Mucosa of descending colon (tissue), 3 donors: ENCODE measurements at regions not wholly inside any gene's neighbourhood (a gene's known extent, or its start where the extent isn't known, plus 50 kb on each side); places are given as distances from the start of the nearest gene placed in this dataset.

Source experiments
- ATAC-seq: fragments of 200-7000 bp; cut with Tn5 transposase; one replicate; pipeline ENCODE4 v1.9.1; 2020; ENCODE audit warnings: mild to moderate bottlenecking, moderate library complexity
- DNase-seq, 3 donors: peaks; one replicate each; pipeline ENCODE4 v3.0.0-alpha.2; 2020
- H3K36me3 ChIP-seq: fragments of 200-600 bp; one replicate; pipeline ENCODE4 v1.8.0; 2021; ENCODE audit warnings: low read depth, mild to moderate bottlenecking
- H3K4me1 ChIP-seq: fragments of 200-600 bp; one replicate; pipeline ENCODE4 v1.8.0; 2021; ENCODE audit warnings: low read depth, mild to moderate bottlenecking
- H3K4me3 ChIP-seq: fragments of 200-600 bp; one replicate; pipeline ENCODE4 v1.8.0; 2021; ENCODE audit warnings: mild to moderate bottlenecking
- H3K9me3 ChIP-seq: fragments of 200-600 bp; one replicate; pipeline ENCODE4 v1.8.0; 2021; ENCODE audit warnings: mild to moderate bottlenecking
- intact Hi-C, 2 donors: fragments of 100-400 bp; cut with DNase I in 1 of 2; cut with micrococcal nuclease in 1 of 2; formaldehyde crosslinking; loops; one replicate each; pipeline versions ENCODE4 v1.11.0 to v1.11.1; 2022; cut with DNase I, micrococcal nuclease
- TF ChIP-seq, protein P1 (sequence below): fragments of 200-600 bp; IDR thresholded peaks from one replicate; pipeline ENCODE4 v1.8.0; 2022; ENCODE audit warnings: antibody characterized with exemption, mild to moderate bottlenecking
- donor health status: DM: no; HTN: no; CAD: no; lungs with moderate emphysema.
- donor health status: DM: no; HTN: no; CAD: no.
- donor health status: DM: no; HTN: yes; CAD: no.

DNA sequence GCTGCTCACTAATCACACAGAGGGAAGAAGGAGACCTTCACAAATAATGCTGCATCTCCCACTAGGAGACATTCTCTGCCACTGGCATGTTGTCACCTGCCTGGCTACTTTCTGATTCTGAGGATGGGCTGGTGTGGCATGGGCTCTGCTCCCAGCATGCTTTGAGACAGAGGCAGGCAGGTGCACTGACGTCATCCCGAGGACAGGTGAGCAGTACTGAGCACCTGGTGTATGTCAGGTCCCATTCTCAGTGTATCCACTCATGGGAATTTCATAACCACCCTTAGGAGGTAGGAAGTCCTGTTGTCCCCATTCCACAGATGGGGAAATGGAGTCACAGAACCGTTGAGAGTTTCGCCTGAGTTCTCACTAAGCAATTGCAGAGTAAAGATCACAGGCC lies 597.9 kb downstream of the VRK1 start:
- TF ChIP-seq, protein P1, sequence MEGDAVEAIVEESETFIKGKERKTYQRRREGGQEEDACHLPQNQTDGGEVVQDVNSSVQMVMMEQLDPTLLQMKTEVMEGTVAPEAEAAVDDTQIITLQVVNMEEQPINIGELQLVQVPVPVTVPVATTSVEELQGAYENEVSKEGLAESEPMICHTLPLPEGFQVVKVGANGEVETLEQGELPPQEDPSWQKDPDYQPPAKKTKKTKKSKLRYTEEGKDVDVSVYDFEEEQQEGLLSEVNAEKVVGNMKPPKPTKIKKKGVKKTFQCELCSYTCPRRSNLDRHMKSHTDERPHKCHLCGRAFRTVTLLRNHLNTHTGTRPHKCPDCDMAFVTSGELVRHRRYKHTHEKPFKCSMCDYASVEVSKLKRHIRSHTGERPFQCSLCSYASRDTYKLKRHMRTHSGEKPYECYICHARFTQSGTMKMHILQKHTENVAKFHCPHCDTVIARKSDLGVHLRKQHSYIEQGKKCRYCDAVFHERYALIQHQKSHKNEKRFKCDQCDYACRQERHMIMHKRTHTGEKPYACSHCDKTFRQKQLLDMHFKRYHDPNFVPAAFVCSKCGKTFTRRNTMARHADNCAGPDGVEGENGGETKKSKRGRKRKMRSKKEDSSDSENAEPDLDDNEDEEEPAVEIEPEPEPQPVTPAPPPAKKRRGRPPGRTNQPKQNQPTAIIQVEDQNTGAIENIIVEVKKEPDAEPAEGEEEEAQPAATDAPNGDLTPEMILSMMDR, result no peak
- intact Hi-C loops, result no loop called here
- ATAC-seq (no peak), DNase-seq (no peak)
- H3K9me3 ChIP-seq, result no peaks in the 10 kb centered on the region
- no peaks in the 10 kb centered on the region for H3K4me1 ChIP-seq
- no peak overlapping the region for H3K4me3 ChIP-seq
- no peaks in the 10 kb centered on the region for H3K36me3 ChIP-seq

DNA sequence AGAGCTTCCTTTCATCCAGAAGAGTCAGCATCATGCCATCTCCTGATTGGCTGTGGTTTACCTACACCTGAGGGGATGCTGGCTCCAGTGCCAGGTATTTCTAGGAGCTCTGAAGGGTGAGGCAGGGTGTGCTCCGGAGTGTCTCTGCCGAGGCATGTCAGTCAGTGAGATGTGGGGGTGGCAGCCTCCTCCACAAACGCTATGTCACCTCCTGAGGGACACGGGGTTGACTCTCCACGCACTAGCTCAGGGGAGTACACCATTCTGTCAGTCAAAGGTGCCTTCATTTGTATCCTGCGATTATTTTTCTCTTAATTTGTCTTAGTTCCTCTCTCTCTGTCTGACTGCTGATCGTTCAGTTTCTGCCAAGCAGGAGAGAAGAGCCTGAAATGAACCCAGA lies 604.5 kb downstream of the VRK1 start:
- ATAC-seq (peak; percentile 50), DNase-seq (peak in 2 of 3 donors; percentile 23 to 28)
- Histone ChIP-seq H3K9me3 (no peaks in the 10 kb centered on the region), H3K4me1 (peaks cover 8% of the 10 kb centered on the region), H3K4me3 (no peak overlapping the region), H3K36me3 (no peaks in the 10 kb centered on the region)
- TF ChIP-seq, protein P1, result no peak
- intact Hi-C loops, result no loop called here

DNA sequence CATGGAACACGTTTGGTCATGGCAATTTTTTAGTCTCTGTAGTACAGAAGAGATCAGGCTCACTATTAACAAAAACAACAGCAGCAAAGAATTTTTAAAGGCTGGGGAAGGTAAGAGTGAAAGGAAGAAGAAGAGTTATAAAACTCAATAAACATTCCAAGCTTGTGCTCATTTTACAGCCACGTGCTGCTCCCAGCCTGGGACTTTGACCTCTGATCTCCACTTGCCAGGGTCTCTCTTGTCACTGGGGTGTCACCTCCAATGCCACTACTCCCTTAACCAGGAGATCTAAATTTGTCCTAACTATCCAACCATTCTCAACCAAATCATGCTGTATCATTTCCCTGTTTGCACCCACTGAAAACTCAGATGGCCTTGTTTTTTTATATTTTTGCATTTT lies 605.1 kb downstream of the VRK1 start:
- Histone ChIP-seq H3K4me1 (peaks cover 8% of the 10 kb centered on the region), H3K9me3 (no peaks in the 10 kb centered on the region), H3K4me3 (no peak overlapping the region), H3K36me3 (no peaks in the 10 kb centered on the region)
- ATAC-seq, result peak; percentile 89
- DNase-seq, result peak in 2 of 3 donors; percentile 61 to 72
- intact Hi-C loops, result no loop called here
- TF ChIP-seq, protein P1, result no peak

DNA sequence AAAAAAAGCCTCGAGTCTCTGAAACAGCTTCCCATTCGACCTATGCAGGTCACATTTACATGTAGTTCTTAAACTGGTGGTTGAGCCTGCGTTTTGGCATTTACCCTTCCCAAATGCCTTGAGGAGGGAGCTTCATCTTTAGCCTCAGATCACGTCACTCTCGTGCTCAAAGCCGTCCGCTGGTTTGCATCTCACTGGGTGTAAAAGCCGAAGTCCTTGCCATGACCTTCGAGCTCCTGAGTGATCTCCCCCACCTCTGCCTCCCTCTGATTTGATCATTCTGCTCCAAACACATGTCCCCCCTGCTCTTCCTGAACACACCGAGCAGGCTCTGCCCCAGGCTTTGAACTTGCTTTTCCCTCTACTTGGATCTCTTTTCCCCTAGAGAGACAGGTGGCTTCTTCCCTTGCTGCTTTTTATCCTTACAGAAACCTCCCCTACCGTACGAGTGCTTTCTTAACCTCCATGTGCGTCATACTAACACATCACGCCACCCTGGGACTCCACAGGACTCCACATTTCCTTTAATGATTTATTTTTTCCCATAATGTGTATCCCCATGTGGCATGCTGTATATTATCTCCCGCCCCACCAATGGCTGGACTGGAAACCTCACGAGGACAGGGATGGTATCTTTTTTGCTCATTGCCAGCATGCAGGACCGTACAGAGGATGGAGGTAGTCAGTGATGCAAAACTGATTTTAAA lies 610.7 kb downstream of the VRK1 start:
- no peaks in the 10 kb centered on the region for H3K36me3 ChIP-seq
- no peaks in the 10 kb centered on the region for H3K9me3 ChIP-seq
- DNase-seq (no peak), ATAC-seq (no peak)
- intact Hi-C loops, result no loop called here
- H3K4me1 ChIP-seq, result peaks cover 4% of the 10 kb centered on the region
- H3K4me3 ChIP-seq, result no peak overlapping the region
- TF ChIP-seq, protein P1, result no peak

DNA sequence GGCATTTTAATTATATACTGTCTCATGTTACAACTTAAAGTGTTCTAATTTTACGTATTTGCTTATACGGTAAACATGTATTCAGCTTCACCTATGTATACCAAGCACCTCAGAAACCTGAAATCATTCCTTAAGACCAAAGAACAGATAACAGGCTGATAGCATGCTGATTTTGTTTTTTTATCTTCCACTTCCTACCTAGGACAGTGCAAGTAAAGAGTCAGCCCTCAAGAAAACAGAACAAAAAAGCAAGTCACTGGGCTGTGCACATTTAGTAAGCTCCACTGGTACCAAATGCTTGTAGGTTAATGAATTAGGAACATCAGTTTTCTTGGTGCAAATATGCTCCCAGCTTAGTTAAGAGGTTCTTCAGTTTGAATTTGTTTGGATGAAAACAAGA lies 611.3 kb downstream of the VRK1 start:
- Histone ChIP-seq H3K4me3 (no peak overlapping the region), H3K4me1 (peaks cover 3% of the 10 kb centered on the region), H3K36me3 (no peaks in the 10 kb centered on the region), H3K9me3 (no peaks in the 10 kb centered on the region)
- DNase-seq (no peak), ATAC-seq (no peak)
- TF ChIP-seq, protein P1, result no peak
- intact Hi-C loops, result no loop called here
